SK-N-MC (cell line): ENCODE measurements at regions not wholly inside any gene's neighbourhood (a gene's known extent, or its start where the extent isn't known, plus 50 kb on each side); places are given as distances from the start of the nearest gene placed in this dataset.

Experiments
- DNase-seq: peaks from one replicate; pipeline ENCODE4 v3.0.0-alpha.2; 2011; ENCODE audit warnings: low read depth, low spot score
- H3K27ac ChIP-seq: fragments of 200-600 bp; sonication (generic); 2 replicates; pipeline ENCODE4 v1.5.1; 2016; ENCODE audit warnings: mixed run types
- H3K36me3 ChIP-seq: fragments of 200-600 bp; sonication (generic); 2 replicates; pipeline ENCODE4 v1.6.1; 2017; ENCODE audit warnings: antibody characterized with exemption, low read length, mixed read lengths; ENCODE audit not compliant: insufficient read depth
- H3K4me3 ChIP-seq: fragments of 200-600 bp; sonication (generic); 2 replicates; pipeline ENCODE4 v1.5.1; 2016
- H3K9ac ChIP-seq: fragments of 200-600 bp; sonication (generic); 2 replicates; pipeline ENCODE4 v1.8.0; 2017; ENCODE audit warnings: mixed run types, mixed read lengths; ENCODE audit not compliant: insufficient read length
- H3K9me3 ChIP-seq: fragments of 200-600 bp; sonication (generic); 2 replicates; pipeline ENCODE4 v1.6.1; 2017; ENCODE audit warnings: low read depth, mild to moderate bottlenecking, antibody characterized with exemption, low read length, moderate library complexity, mixed read lengths
- EZH2 ChIP-seq: fragments of 200-600 bp; sonication (generic); IDR thresholded peaks from one replicate; pipeline ENCODE4 v1.6.1; 2017; ENCODE audit warnings: antibody characterized with exemption
- FOXP2 ChIP-seq: optimal IDR thresholded peaks from 2 replicates; pipeline ENCODE3; 2011; ENCODE audit warnings: mild to moderate bottlenecking, moderate library complexity; ENCODE audit not compliant: insufficient read depth; ENCODE audit errors: extremely low read length, control extremely low read depth
- POLR2AphosphoS5 ChIP-seq: IDR thresholded peaks from 2 replicates; pipeline ENCODE4 v1.6.1; 2012; ENCODE audit warnings: mild to moderate bottlenecking, low read depth, low read length, borderline replicate concordance

GRCh38 chr18:8948471-8949149, 153.9 kb upstream of the NDUFV2 start:
- DNase-seq, result no peak

DNA sequence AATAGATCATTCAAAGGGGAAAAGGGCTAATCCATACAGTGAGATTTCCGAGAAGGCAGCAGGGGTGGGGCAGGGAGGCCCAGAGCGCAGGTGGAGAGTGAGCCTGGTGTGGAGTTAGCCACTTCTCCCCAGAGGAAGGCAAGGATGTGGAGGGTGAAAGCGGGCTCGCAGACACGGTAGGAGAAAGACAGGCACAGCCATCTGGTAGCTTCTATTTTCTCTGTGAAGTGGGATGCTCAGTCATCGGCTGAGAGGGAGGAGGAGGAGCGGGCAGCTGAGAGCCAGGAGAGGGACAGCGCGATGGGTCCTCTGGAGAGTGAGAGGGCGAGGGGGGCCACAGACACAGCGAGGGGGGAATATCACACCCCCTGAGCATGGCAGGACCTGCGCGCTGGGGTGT, 153.3 kb upstream of the NDUFV2 start:
- H3K9me3 ChIP-seq, result no peaks in the 10 kb centered on the region
- no peak for DNase-seq
- H3K27ac ChIP-seq, result no peak overlapping the region
- no peaks in the 10 kb centered on the region for H3K36me3 ChIP-seq
- H3K4me3 ChIP-seq, result no peak overlapping the region
- no peak for TF ChIP-seq FOXP2
- no peak for TF ChIP-seq EZH2
- TF ChIP-seq POLR2AphosphoS5, result no peak
- H3K9ac ChIP-seq, result no peak overlapping the region

More at GRCh38 chr18:8948471-8949149, 153.9 kb upstream of the NDUFV2 start:
- Histone ChIP-seq H3K27ac (no peak overlapping the region), H3K4me3 (no peak overlapping the region), H3K9me3 (no peaks in the 10 kb centered on the region), H3K9ac (no peak overlapping the region), H3K36me3 (no peaks in the 10 kb centered on the region)
- TF ChIP-seq FOXP2 (no peak), EZH2 (no peak), POLR2AphosphoS5 (no peak)

GRCh38 chr18:8951491-8951890, 151.0 kb upstream of the NDUFV2 start:
- no peak for DNase-seq
- no peak overlapping the region for H3K9ac ChIP-seq
- H3K36me3 ChIP-seq, result no peaks in the 10 kb centered on the region
- H3K9me3 ChIP-seq, result no peaks in the 10 kb centered on the region
- no peak overlapping the region for H3K4me3 ChIP-seq
- TF ChIP-seq FOXP2, result no peak
- TF ChIP-seq EZH2, result no peak
- no peak overlapping the region for H3K27ac ChIP-seq

DNA sequence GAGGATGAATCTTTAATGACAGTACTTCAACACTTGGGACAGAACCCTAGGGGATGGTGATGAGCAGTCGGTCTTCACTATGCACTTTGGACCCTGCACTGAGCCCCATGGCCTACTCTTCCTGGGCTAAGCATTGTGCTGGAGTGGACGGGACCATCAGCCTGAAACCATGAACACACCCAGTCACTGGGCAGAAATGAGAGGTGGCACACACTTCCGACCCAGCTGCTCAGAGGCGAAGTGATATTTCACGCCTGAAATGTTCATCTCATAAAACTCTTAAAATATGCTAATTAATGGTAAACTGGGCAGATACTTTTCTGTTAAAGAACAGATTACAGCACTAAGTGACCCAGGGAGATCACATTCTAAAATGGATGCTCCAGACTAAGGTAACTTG, 150.3 kb upstream of the NDUFV2 start:
- Histone ChIP-seq H3K27ac (no peak overlapping the region), H3K4me3 (no peak overlapping the region), H3K9ac (no peak overlapping the region), H3K9me3 (no peaks in the 10 kb centered on the region), H3K36me3 (no peaks in the 10 kb centered on the region)
- DNase-seq, result no peak
- no peak for TF ChIP-seq POLR2AphosphoS5
- no peak for TF ChIP-seq EZH2
- no peak for TF ChIP-seq FOXP2

- DNase-seq, result no peak
- Histone ChIP-seq H3K9me3 (no peaks in the 10 kb centered on the region), H3K27ac (no peak overlapping the region), H3K36me3 (no peaks in the 10 kb centered on the region), H3K4me3 (no peak overlapping the region), H3K9ac (no peak overlapping the region)
- no peak for TF ChIP-seq POLR2AphosphoS5
- TF ChIP-seq EZH2, result no peak
- TF ChIP-seq FOXP2, result no peak
Measured at GRCh38 chr18:8952769-8953760, 149.4 kb upstream of the NDUFV2 start.

DNA sequence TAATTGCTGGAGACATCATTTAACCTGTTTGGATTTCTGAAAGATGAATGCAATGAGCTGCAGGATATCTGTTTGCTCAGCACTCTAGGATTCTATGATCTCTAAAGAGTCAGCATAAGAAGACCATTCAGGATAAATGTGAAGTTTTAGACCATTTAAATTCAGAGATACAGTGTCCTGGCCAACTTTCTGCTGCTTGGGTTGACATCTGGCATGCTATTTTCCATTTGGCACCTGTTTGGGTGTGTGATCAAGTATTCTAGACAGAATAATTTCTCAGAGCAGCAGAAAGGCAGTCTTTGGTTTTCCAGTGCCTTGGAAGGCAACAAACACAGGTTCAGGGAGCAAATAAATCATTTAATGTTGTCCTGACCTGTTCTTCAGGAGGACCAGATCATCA, 144.8 kb upstream of the NDUFV2 start:
- H3K36me3 ChIP-seq, result no peaks in the 10 kb centered on the region
- no peak for TF ChIP-seq FOXP2
- TF ChIP-seq POLR2AphosphoS5, result no peak
- TF ChIP-seq EZH2, result no peak
- H3K4me3 ChIP-seq, result no peak overlapping the region
- no peak for DNase-seq
- no peaks in the 10 kb centered on the region for H3K9me3 ChIP-seq
- H3K27ac ChIP-seq, result no peak overlapping the region
- H3K9ac ChIP-seq, result no peak overlapping the region

DNA sequence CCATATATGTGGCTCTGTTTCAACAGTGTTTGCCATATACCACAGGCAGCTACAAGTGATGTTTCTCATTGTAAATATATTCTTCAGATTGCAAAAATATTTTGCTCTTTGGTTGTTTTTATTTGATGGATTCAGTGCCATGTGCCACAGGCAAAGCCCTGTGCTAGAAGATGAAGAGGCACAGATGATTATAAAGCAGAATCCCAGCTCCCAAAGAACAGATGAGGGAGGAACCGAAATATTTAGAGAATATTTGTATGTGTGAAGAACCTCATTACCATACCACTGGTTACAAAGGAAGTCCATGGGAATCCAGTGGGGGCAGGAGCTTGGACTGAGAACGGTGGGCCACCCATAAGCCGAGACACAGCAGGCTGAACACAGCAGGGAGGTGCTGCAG, 143.8 kb upstream of the NDUFV2 start:
- H3K9me3 ChIP-seq, result no peaks in the 10 kb centered on the region
- no peak overlapping the region for H3K27ac ChIP-seq
- H3K9ac ChIP-seq, result no peak overlapping the region
- H3K36me3 ChIP-seq, result no peaks in the 10 kb centered on the region
- H3K4me3 ChIP-seq, result no peak overlapping the region
- no peak for DNase-seq
- TF ChIP-seq EZH2, result no peak
- TF ChIP-seq POLR2AphosphoS5, result no peak
- no peak for TF ChIP-seq FOXP2

- Histone ChIP-seq H3K9me3 (no peaks in the 10 kb centered on the region), H3K27ac (no peak overlapping the region), H3K9ac (no peak overlapping the region), H3K36me3 (no peaks in the 10 kb centered on the region), H3K4me3 (no peak overlapping the region)
- no peak for TF ChIP-seq POLR2AphosphoS5
- TF ChIP-seq EZH2, result no peak
- no peak for TF ChIP-seq FOXP2
- no peak for DNase-seq
Measured at GRCh38 chr18:8959551-8960135, 142.9 kb upstream of the NDUFV2 start.
